Pancreas (tissue), 10 donors: ENCODE measurements at regions not wholly inside any gene's neighbourhood (a gene's known extent, or its start where the extent isn't known, plus 50 kb on each side); places are given as distances from the start of the nearest gene placed in this dataset.

ENCODE experiments used
- ATAC-seq, 4 donors: fragments of 200-7000 bp; cut with Tn5 transposase; one replicate each; pipeline versions ENCODE4 v1.8.0 to v1.9.1; 2020; ENCODE audit warnings: mild to moderate bottlenecking in 4 of 4, moderate library complexity in 4 of 4
- DNase-seq, 6 donors: peaks; one replicate each; pipeline ENCODE4 v3.0.0-alpha.2; 2020
- FAIRE-seq: peaks from 2 replicates; lab custom pipeline; 2012; peaks lifted over from hg19 to GRCh38; lab: Jason Lieb, UNC
- H3K27ac ChIP-seq, 4 donors: fragments of 200-600 bp; sonication (generic); 1 replicate in 3 of 4; 2 replicates in 1 of 4; pipeline versions ENCODE4 v1.5.0 to v1.8.0; 2020
- H3K27me3 ChIP-seq, 4 donors: fragments of 200-600 bp; one replicate each; pipeline ENCODE4 v1.8.0; 2021
- H3K36me3 ChIP-seq, 3 donors: fragments of 200-600 bp; sonication (generic) in 1 of 3; one replicate each; pipeline versions ENCODE4 v1.5.0 to v1.8.0; 2020 to 2021
- H3K4me1 ChIP-seq, 3 donors: fragments of 200-600 bp; one replicate each; pipeline ENCODE4 v1.8.0; 2021
- H3K4me3 ChIP-seq, 4 donors: fragments of 200-600 bp; sonication (generic) in 2 of 4; one replicate each; pipeline versions ENCODE4 v1.5.0 to v1.8.0; 2020 to 2021
- H3K9me3 ChIP-seq, 4 donors: fragments of 200-600 bp; one replicate each; pipeline ENCODE4 v1.8.0; 2021
- WGBS, 2 donors: extraction: QIAGEN DNeasy Blood & Tissue Kit; methylation state at CpG; one replicate each; pipeline ENCODE4 v1.1.7; 2013; 5-methylcytosine and 5-hydroxymethylcytosine counted together
- intact Hi-C, 3 donors: fragments of 100-400 bp; cut with DNase I; formaldehyde crosslinking; loops; one replicate each; pipeline versions ENCODE4 v1.11.1 to v1.14.2; 2022
- TF ChIP-seq, protein P1 (sequence below), 4 donors: fragments of 200-600 bp; sonication (generic) in 3 of 4; IDR thresholded peaks; one replicate each; pipeline versions ENCODE4 v1.5.0 to v1.8.0; 2021; ENCODE audit warnings: antibody characterized with exemption in 4 of 4
- donor health status: healthy with polysubstance abuse.
- donor health status: DM: no; HTN: no; CAD: no; lungs with moderate emphysema.
- donor health status: DM: no; HTN: no; CAD: no.
- donor health status: control.
- donor health status: control.
- donor health status: Bipolar disorder and iron deficiency.
- donor health status: DM: yes; HTN: yes; CAD: no.
- donor health status: DM: no; HTN: no; CAD: no.
- donor health status: DM: no; HTN: no; CAD: no.
- donor health status: DM: yes; HTN: yes; CAD: no.

DNA sequence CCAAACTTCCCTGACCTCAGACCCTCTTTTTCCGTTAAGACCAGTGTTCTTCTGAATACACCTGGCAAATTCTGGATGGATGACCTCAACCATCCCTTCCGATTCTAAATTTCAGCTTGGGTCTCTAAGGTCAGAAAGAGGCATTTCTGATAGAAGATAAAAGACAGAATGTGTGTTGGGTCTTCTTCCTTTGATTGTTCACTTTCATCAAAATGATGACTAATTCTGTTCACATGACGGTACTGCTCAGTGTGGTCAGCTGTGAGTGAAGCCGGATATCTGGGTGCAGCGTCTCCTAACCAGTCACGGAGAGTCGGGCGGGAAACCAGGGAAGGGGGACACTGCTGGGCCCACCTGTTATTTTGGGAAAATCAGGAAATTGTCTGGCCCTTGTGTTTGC, 151.6 kb upstream of the NAV2 start:
- TF ChIP-seq, protein P1, sequence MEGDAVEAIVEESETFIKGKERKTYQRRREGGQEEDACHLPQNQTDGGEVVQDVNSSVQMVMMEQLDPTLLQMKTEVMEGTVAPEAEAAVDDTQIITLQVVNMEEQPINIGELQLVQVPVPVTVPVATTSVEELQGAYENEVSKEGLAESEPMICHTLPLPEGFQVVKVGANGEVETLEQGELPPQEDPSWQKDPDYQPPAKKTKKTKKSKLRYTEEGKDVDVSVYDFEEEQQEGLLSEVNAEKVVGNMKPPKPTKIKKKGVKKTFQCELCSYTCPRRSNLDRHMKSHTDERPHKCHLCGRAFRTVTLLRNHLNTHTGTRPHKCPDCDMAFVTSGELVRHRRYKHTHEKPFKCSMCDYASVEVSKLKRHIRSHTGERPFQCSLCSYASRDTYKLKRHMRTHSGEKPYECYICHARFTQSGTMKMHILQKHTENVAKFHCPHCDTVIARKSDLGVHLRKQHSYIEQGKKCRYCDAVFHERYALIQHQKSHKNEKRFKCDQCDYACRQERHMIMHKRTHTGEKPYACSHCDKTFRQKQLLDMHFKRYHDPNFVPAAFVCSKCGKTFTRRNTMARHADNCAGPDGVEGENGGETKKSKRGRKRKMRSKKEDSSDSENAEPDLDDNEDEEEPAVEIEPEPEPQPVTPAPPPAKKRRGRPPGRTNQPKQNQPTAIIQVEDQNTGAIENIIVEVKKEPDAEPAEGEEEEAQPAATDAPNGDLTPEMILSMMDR (IDR thresholded peaks at IDR 0.05), result no peak
- Histone ChIP-seq H3K36me3 (no peaks in the 10 kb centered on the region), H3K27ac (no peak overlapping the region), H3K4me3 (no peak overlapping the region), H3K27me3 (no peaks in the 10 kb centered on the region), H3K4me1 (no peaks in the 10 kb centered on the region), H3K9me3 (no peaks in the 10 kb centered on the region)
- DNase-seq (no peak), ATAC-seq (no peak), FAIRE-seq (no peak)
- WGBS, 2 donors, result 85 to 94% methylated on average over 8 of the region's 8 CpGs
- intact Hi-C loops, result loop anchor here (5.0 to 10.0 kb wide), 3 partner anchors 184 to 574 kb away; no protein-coding TSS in a partner anchor

DNA sequence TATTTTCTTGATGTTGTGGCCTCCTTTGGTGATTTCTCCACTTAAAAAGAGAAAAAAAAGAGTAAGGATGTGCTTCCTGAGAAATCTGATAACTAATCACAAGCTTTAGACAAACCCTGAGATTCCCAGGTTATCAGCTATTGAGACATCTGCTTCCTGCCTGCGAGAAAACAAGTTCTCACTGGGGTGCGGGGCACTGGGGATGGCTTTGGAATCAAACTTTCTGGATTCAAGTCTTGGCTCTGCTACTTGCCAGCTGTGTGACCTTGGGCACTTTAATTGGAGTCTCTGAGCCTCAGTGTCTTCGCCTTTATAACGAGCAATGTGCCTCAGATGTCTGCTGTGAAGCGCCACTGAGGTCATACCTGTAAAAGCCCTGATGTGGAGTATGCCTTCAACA, 152.5 kb upstream of the NAV2 start:
- DNase-seq, result no peak
- no peaks in the 10 kb centered on the region for H3K36me3 ChIP-seq
- H3K4me3 ChIP-seq, result no peak overlapping the region
- ATAC-seq, result no peak
- TF ChIP-seq, protein P1 (IDR thresholded peaks at IDR 0.05), result no peak
- H3K9me3 ChIP-seq, result no peaks in the 10 kb centered on the region
- FAIRE-seq, result no peak
- no peak overlapping the region for H3K27ac ChIP-seq
- H3K27me3 ChIP-seq, result no peaks in the 10 kb centered on the region
- H3K4me1 ChIP-seq, result no peaks in the 10 kb centered on the region
- intact Hi-C loops, result loop anchor here (5.0 to 10.0 kb wide), 3 partner anchors 185 to 575 kb away; no protein-coding TSS in a partner anchor
- 71 to 78% methylated on average over 5 of the region's 5 CpGs for WGBS, 2 donors

DNA sequence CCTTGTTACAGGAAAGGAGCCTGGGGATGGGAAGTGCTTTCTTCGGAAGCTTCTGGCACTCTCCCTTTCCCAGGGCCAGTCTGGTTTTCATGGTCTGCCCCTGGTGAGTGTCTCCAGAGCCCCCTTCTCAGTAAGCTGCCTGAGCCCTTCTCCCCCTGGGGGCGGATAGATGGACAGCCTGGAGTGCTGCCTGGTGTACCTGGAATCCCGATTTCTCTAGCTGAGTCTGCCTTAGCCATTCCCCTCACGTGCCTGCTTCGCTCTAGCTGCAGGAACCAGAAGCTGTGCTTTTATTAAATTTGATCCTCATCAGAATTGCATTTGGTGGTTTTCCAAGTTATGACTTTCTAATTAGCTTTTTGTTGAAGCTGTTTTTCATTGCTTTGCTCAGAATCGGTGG, 152.9 kb upstream of the NAV2 start:
- DNase-seq (no peak), ATAC-seq (no peak), FAIRE-seq (no peak)
- H3K27me3 ChIP-seq, result no peaks in the 10 kb centered on the region
- WGBS, 2 donors, result 83 to 89% methylated on average over 6 of the region's 6 CpGs
- H3K9me3 ChIP-seq, result no peaks in the 10 kb centered on the region
- H3K27ac ChIP-seq, result no peak overlapping the region
- TF ChIP-seq, protein P1 (IDR thresholded peaks at IDR 0.05), result no peak
- no peak overlapping the region for H3K4me3 ChIP-seq
- intact Hi-C loops, result loop anchor here (5.0 to 10.0 kb wide), 4 partner anchors 185 to 575 kb away; no protein-coding TSS in a partner anchor
- H3K4me1 ChIP-seq, result no peaks in the 10 kb centered on the region
- H3K36me3 ChIP-seq, result no peaks in the 10 kb centered on the region

DNA sequence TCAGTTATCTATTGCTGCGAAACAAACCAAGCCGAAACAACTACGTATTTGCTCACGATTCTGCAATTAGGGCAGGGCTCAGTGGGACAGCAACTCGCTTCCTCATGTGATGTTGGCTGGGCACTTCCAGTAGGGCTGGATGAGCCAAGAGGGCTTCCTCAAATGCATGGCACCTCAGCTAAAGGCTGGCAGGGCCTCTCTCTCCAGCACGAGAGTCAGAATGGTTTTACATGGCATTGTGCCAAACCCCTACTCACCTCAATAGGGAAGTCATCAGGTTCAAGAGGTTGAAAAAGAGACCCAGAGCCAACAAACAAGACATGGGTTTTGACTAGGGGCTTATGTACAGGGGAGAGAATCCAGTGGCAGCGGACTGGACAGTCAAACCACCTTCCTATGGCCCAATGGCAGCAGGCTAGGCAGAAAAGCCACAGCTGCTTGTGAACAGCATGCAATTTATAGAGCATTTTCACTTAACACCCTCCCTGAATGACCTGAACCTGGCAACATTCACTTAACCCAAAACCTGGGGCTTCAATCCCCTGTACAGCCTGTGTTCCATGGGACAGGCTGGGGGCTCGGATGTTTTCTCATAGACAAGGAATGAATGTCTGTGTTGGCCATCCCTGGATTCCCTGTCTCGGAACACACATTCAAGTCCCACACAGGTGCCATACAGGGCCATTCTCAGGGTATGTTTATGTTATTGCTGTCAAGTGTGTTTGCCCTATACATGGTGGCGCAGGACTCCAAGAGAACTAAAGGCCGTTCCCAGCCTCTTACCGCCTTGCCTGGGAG, 154.2 kb upstream of the NAV2 start:
- Histone ChIP-seq H3K4me3 (no peak overlapping the region), H3K27ac (no peak overlapping the region), H3K27me3 (no peaks in the 10 kb centered on the region), H3K4me1 (no peaks in the 10 kb centered on the region), H3K36me3 (no peaks in the 10 kb centered on the region), H3K9me3 (no peaks in the 10 kb centered on the region)
- 91 to 95% methylated on average over 12 of the region's 12 CpGs for WGBS, 2 donors
- ATAC-seq, result no peak
- TF ChIP-seq, protein P1 (IDR thresholded peaks at IDR 0.05), result no peak
- FAIRE-seq, result no peak
- no peak for DNase-seq
- intact Hi-C loops, result loop anchor here in 1 of 3 donors (5.0 kb wide), 1 partner anchor 486 kb away; no protein-coding TSS in a partner anchor

DNA sequence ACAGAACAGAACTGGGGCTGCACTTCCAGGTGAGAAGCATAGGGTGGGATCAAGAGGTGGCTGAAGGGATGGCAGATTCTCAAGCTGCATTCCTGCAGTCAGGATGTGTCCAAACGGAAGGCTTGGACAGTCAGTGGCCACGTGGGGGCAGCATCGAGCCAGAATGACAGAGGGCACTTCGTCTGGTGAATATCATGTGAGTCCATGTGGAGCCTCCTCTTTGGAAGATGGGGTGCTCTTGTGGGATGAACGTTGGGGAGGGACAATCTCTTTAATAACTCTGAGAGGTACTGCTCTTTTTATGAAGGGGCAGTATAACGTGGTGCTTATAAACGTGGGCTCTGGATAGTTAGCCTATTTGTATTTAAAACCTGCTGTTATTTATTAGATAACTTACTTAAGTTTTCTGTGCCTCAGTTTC, 154.9 kb upstream of the NAV2 start:
- WGBS, 2 donors, result 4 to 6% methylated on average over 7 of the region's 7 CpGs
- DNase-seq (peak; percentile 59 to 97 (median 84)), FAIRE-seq (no peak), ATAC-seq (peak; percentile 62 to 88 (median 84))
- Histone ChIP-seq H3K36me3 (no peaks in the 10 kb centered on the region), H3K4me3 (no peak overlapping the region), H3K27ac (no peak overlapping the region), H3K9me3 (no peaks in the 10 kb centered on the region), H3K4me1 (no peaks in the 10 kb centered on the region), H3K27me3 (no peaks in the 10 kb centered on the region)
- intact Hi-C loops, result loop anchor here in 1 of 3 donors (5.0 kb wide), 1 partner anchor 485 kb away; no protein-coding TSS in a partner anchor
- TF ChIP-seq, protein P1 (IDR thresholded peaks at IDR 0.05), result peak; percentile 77 to 88 (median 82)
